H1 (cell line): ENCODE measurements at regions not wholly inside any gene's neighbourhood (a gene's known extent, or its start where the extent isn't known, plus 50 kb on each side); places are given as distances from the start of the nearest gene placed in this dataset.

Experiments
- CTCF ChIA-PET: fragments of 300-600 bp; sonication (Branson Sonifier 250); formaldehyde crosslinking; loops from one replicate; lab custom pipeline; 2021; ENCODE audit not compliant: partially characterized antibody; lab: Charles Lee
- POLR2A ChIA-PET: fragments of 300-600 bp; sonication (Branson Sonifier 250); formaldehyde crosslinking; loops from one replicate; lab custom pipeline; 2021; ENCODE audit warnings: inconsistent platforms; ENCODE audit not compliant: partially characterized antibody; lab: Charles Lee
- DNase-seq, 2 experiments: peaks; one replicate each; pipeline versions ENCODE4 v3.0.0 to v3.0.0-alpha.2; 2010 to 2022; ENCODE audit warnings: low spot score in 2 of 2, low read depth in 1 of 2, mixed read lengths in 1 of 2
- FAIRE-seq: peaks from 2 replicates; lab custom pipeline; 2011; peaks lifted over from hg19 to GRCh38; lab: Jason Lieb, UNC
- H2AFZ ChIP-seq: 2 replicates; pipeline ENCODE4 v1.8.1; 2012; ENCODE audit warnings: low read length, inconsistent platforms
- H2AK5ac ChIP-seq: 2 replicates; pipeline ENCODE4 v1.6.1; 2013; ENCODE audit warnings: low read depth, low read length
- H2BK120ac ChIP-seq: replicated peaks from 2 replicates; pipeline ENCODE3; 2013; ENCODE audit warnings: low read depth, low read length, inconsistent platforms
- H2BK12ac ChIP-seq: 2 replicates; pipeline ENCODE4 v1.6.1; 2013; ENCODE audit warnings: low read depth, low read length
- H2BK15ac ChIP-seq: 2 replicates; pipeline ENCODE4 v1.6.1; 2013; ENCODE audit warnings: low read length
- H2BK20ac ChIP-seq: 2 replicates; pipeline ENCODE4 v1.6.1; 2013; ENCODE audit warnings: low read length
- H2BK5ac ChIP-seq: 2 replicates; pipeline ENCODE4 v1.6.1; 2013; ENCODE audit warnings: low read depth, low read length
- H3K14ac ChIP-seq: 2 replicates; pipeline ENCODE4 v1.6.1; 2013; ENCODE audit warnings: inconsistent platforms; ENCODE audit not compliant: insufficient read length
- H3K18ac ChIP-seq: 2 replicates; pipeline ENCODE4 v1.6.1; 2013; ENCODE audit warnings: low read length; ENCODE audit errors: extremely low read depth
- H3K23ac ChIP-seq: 2 replicates; pipeline ENCODE4 v1.6.1; 2013; ENCODE audit warnings: inconsistent platforms; ENCODE audit not compliant: insufficient read length
- H3K23me2 ChIP-seq: 2 replicates; pipeline ENCODE4 v1.6.1; 2013; ENCODE audit warnings: low read depth, low read length
- H3K27ac ChIP-seq: 2 replicates; pipeline ENCODE4 v1.6.1; 2011; ENCODE audit warnings: low read depth, low read length, inconsistent platforms
- H3K27me3 ChIP-seq, 4 experiments: replicated peaks in 1 of 4; 1 replicate in 1 of 4; 2 replicates in 3 of 4; pipeline versions ENCODE4 v1.6.1 to v1.8.1; 2011 to 2013; ENCODE audit warnings: low read length in 3 of 4, mild to moderate bottlenecking in 3 of 4, inconsistent platforms in 2 of 4, mixed read lengths in 2 of 4, moderate library complexity in 1 of 4; ENCODE audit not compliant: control insufficient read depth in 3 of 4, insufficient read depth in 3 of 4; ENCODE audit errors: extremely low read depth in 1 of 4
- H3K36me3 ChIP-seq, 4 experiments: 2 replicates each; pipeline versions ENCODE4 v1.6.1 to v1.8.1; 2011 to 2013; ENCODE audit warnings: mild to moderate bottlenecking in 4 of 4, low read length in 3 of 4, moderate library complexity in 2 of 4, control low read depth in 1 of 4, inconsistent platforms in 1 of 4; ENCODE audit not compliant: insufficient read depth in 4 of 4, control insufficient read depth in 2 of 4
- H3K4ac ChIP-seq: replicated peaks from 2 replicates; pipeline ENCODE3; 2013; ENCODE audit warnings: low read length, low read depth, mixed read lengths, inconsistent platforms; ENCODE audit not compliant: insufficient read length
- H3K4me1 ChIP-seq, 4 experiments: replicated peaks in 1 of 4; 1 replicate in 1 of 4; 2 replicates in 3 of 4; pipeline versions ENCODE4 v1.6.1 to v1.8.1; 2011 to 2013; ENCODE audit warnings: low read length in 3 of 4, inconsistent platforms in 2 of 4, mixed read lengths in 1 of 4; ENCODE audit not compliant: insufficient read depth in 4 of 4, control insufficient read depth in 3 of 4
- H3K4me2 ChIP-seq, 2 experiments: 2 replicates each; pipeline versions ENCODE4 v1.6.1 to v1.8.1; 2011 to 2013; ENCODE audit warnings: low read depth in 2 of 2, low read length in 2 of 2, control low read depth in 1 of 2, inconsistent platforms in 1 of 2, mild to moderate bottlenecking in 1 of 2; ENCODE audit not compliant: insufficient read depth in 1 of 2
- H3K4me3 ChIP-seq, 4 experiments: fragments of 200-600, 300-600 bp in 1 of 4; sonication (generic), shearing (Covaris generic), sonication (Bioruptor Twin) in 1 of 4; 2 replicates each; pipeline versions ENCODE4 v1.5.1 to v1.8.1; 2011 to 2016; ENCODE audit warnings: low read length in 4 of 4, low read depth in 3 of 4, control low read depth in 2 of 4, inconsistent platforms in 2 of 4, mild to moderate bottlenecking in 2 of 4, mixed read lengths in 1 of 4, moderate library complexity in 1 of 4; ENCODE audit not compliant: insufficient read depth in 2 of 4; ENCODE audit errors: extremely low read depth in 1 of 4
- H3K56ac ChIP-seq: replicated peaks from 2 replicates; pipeline ENCODE3; 2013; ENCODE audit warnings: low read depth, mild to moderate bottlenecking, mixed read lengths, low read length, inconsistent platforms; ENCODE audit not compliant: insufficient read length
- H3K79me1 ChIP-seq: 2 replicates; pipeline ENCODE4 v1.6.1; 2013; ENCODE audit warnings: low read depth, low read length, control low read depth
- H3K79me2 ChIP-seq, 2 experiments: 2 replicates each; pipeline versions ENCODE4 v1.6.1 to v1.8.1; 2012 to 2013; ENCODE audit warnings: low read length in 2 of 2, mild to moderate bottlenecking in 2 of 2, inconsistent platforms in 1 of 2; ENCODE audit not compliant: insufficient read depth in 2 of 2, control insufficient read depth in 1 of 2
- H3K9ac ChIP-seq, 4 experiments: replicated peaks in 1 of 4; 1 replicate in 1 of 4; 2 replicates in 3 of 4; pipeline versions ENCODE4 v1.6.1 to v1.8.1; 2011 to 2013; ENCODE audit warnings: low read depth in 3 of 4, low read length in 3 of 4, control low read depth in 2 of 4, mild to moderate bottlenecking in 2 of 4, moderate library complexity in 2 of 4, inconsistent platforms in 1 of 4; ENCODE audit errors: extremely low read depth in 1 of 4
- H3K9me3 ChIP-seq, 2 experiments: 2 replicates each; pipeline versions ENCODE4 v1.6.1 to v1.8.1; 2012 to 2013; ENCODE audit warnings: mild to moderate bottlenecking in 2 of 2, moderate library complexity in 2 of 2, control low read depth in 1 of 2, inconsistent platforms in 1 of 2, low read depth in 1 of 2, low read length in 1 of 2, mixed read lengths in 1 of 2; ENCODE audit not compliant: insufficient read depth in 2 of 2
- H4K20me1 ChIP-seq, 2 experiments: replicated peaks in 1 of 2; 2 replicates each; pipeline versions ENCODE3 to v1.8.1; 2011 to 2013; ENCODE audit warnings: inconsistent platforms in 2 of 2, low read length in 2 of 2, mild to moderate bottlenecking in 1 of 2; ENCODE audit not compliant: insufficient read depth in 2 of 2, control insufficient read depth in 1 of 2
- H4K5ac ChIP-seq: 2 replicates; pipeline ENCODE4 v1.6.1; 2013; ENCODE audit warnings: low read length, low read depth, mixed read lengths, inconsistent platforms; ENCODE audit not compliant: insufficient read length
- H4K8ac ChIP-seq: 2 replicates; pipeline ENCODE4 v1.8.0; 2013; ENCODE audit warnings: mild to moderate bottlenecking, moderate library complexity, low read length, inconsistent platforms; ENCODE audit not compliant: insufficient read depth; ENCODE audit errors: extremely low read depth
- H4K91ac ChIP-seq: replicated peaks from 2 replicates; pipeline ENCODE3; 2013; ENCODE audit warnings: low read length, mixed read lengths, inconsistent platforms; ENCODE audit not compliant: insufficient read length
- ASH2L ChIP-seq: fragments of 200-600, 300-600 bp; sonication (generic); IDR thresholded peaks from one replicate; pipeline ENCODE4 v1.7.1; 2017; ENCODE audit warnings: low read length
- BACH1 ChIP-seq: IDR thresholded peaks from 2 replicates; pipeline ENCODE4 v1.6.1; 2012; ENCODE audit warnings: low read length, improper control_type of control experiment
- CBX5 ChIP-seq: fragments of 300-800, 300-1000 bp; sonication (generic); IDR thresholded peaks from 2 replicates; pipeline ENCODE4 v1.7.1; 2016; ENCODE audit warnings: antibody characterized with exemption, low read length, low read depth
- CTCF ChIP-seq, 3 experiments: IDR thresholded peaks; 1 replicate in 2 of 3; 2 replicates in 1 of 3; pipeline versions ENCODE4 v1.5.1 to v1.6.1; 2011; ENCODE audit warnings: low read length in 3 of 3, mild to moderate bottlenecking in 3 of 3, inconsistent platforms in 2 of 3, low read depth in 1 of 3, moderate library complexity in 1 of 3; ENCODE audit not compliant: insufficient read depth in 1 of 3; ENCODE audit errors: control extremely low read depth in 1 of 3
- MAFK ChIP-seq: IDR thresholded peaks from 2 replicates; pipeline ENCODE4 v1.6.1; 2012; ENCODE audit warnings: low read depth, mild to moderate bottlenecking, improper control_type of control experiment, low read length
- RAD21 ChIP-seq, 2 experiments: IDR thresholded peaks in 1 of 2; conservative IDR thresholded peaks in 1 of 2; 2 replicates each; pipeline ENCODE4 v1.6.1; 2011; ENCODE audit warnings: low read depth in 2 of 2, low read length in 2 of 2, improper control_type of control experiment in 1 of 2, inconsistent platforms in 1 of 2, mild to moderate bottlenecking in 1 of 2, moderate library complexity in 1 of 2
- SIN3A ChIP-seq, 2 experiments: IDR thresholded peaks in 1 of 2; conservative IDR thresholded peaks in 1 of 2; 2 replicates each; pipeline ENCODE4 v1.6.1; 2011 to 2012; ENCODE audit warnings: low read length in 2 of 2, improper control_type of control experiment in 1 of 2, low read depth in 1 of 2, mild to moderate bottlenecking in 1 of 2
- SIRT6 ChIP-seq: IDR thresholded peaks from one replicate; pipeline ENCODE4 v1.7.1; 2012; ENCODE audit warnings: low read length, inconsistent platforms
- SP1 ChIP-seq: IDR thresholded peaks from 2 replicates; pipeline ENCODE4 v1.6.1; 2011; ENCODE audit warnings: low read depth, low read length
- YY1 ChIP-seq: IDR thresholded peaks from 2 replicates; pipeline ENCODE4 v1.6.1; 2011; ENCODE audit warnings: low read depth, mild to moderate bottlenecking, low read length
- WGBS, 2 experiments: shearing (Covaris generic) in 1 of 2; methylation state at CpG; one replicate each; pipeline versions ENCODE4 v1.1.6 to v1.1.7; 2013 to 2015; ENCODE audit warnings: low lambda C conversion rate in 2 of 2, mixed read lengths in 2 of 2, inconsistent platforms in 1 of 2, low coverage in 1 of 2, missing lambda C conversion rate in 1 of 2; ENCODE audit not compliant: insufficient replicate concordance in 2 of 2, insufficient coverage in 1 of 2, insufficient read length in 1 of 2; ENCODE audit errors: extremely low coverage in 1 of 2, missing lambda C conversion rate in 1 of 2; 5-methylcytosine and 5-hydroxymethylcytosine counted together

GRCh38 chr4:86497980-86498862, 95.9 kb upstream of the PTPN13 start:
- POLR2A ChIA-PET = no interaction called here
- Histone ChIP-seq H3K18ac (no peak overlapping the region), H3K56ac (no peak overlapping the region), H2AFZ (peak overlapping the region; percentile 45; the same call in 1 of the 2 replicates), H3K4me1 (peaks cover 0 to 11% (median 1%) of the 10 kb centered on the region in 4 experiments; a peak in 2 of 7 replicates), H3K79me2 (no peaks in the 10 kb centered on the region), H4K20me1 (no peaks in the 10 kb centered on the region), H2BK5ac (no peak overlapping the region), H4K91ac (no peak overlapping the region), H3K9me3 (no peaks in the 10 kb centered on the region), H4K5ac (no peak overlapping the region), H2BK15ac (no peak overlapping the region), H2BK12ac (no peak overlapping the region), H2BK20ac (no peak overlapping the region), H3K27ac (no peak overlapping the region), H2AK5ac (no peak overlapping the region), H3K14ac (no peak overlapping the region), H3K4me2 (no peak overlapping the region), H3K23ac (no peak overlapping the region), H3K9ac (no peak overlapping the region), H3K4ac (no peak overlapping the region), H3K36me3 (no peaks in the 10 kb centered on the region), H3K79me1 (no peaks in the 10 kb centered on the region), H3K4me3 (no peak overlapping the region), H4K8ac (no peak overlapping the region), H2BK120ac (no peak overlapping the region), H3K27me3 (no peaks in the 10 kb centered on the region), H3K23me2 (no peaks in the 10 kb centered on the region)
- peak; percentile 96 for FAIRE-seq
- CTCF ChIA-PET = interaction anchor here (0.6 to 6.7 kb wide), 62 partner anchors 9 to 453 kb away, joined by 3 to 68 read pairs (median 4); partner anchors contain the start of genes C4orf36 and PTPN13
- 44% methylated on average over 5 of the region's 5 CpGs; no CpG with 5 or more reads in 1 of the 2 experiments for whole genome bisulfite sequencing, 2 experiments
- no peak for DNase-seq
- TF ChIP-seq RAD21 (IDR thresholded peaks at IDR 0.05 in 1 of 2, conservative IDR thresholded peaks at IDR 0.05 in 1 of 2; ENCODE audit: low read depth in 2 of 2, low read length in 2 of 2) (peak; percentile 88 to 90), CTCF (IDR thresholded peaks at IDR 0.05; ENCODE audit: control extremely low read depth in 1 of 3, insufficient read depth in 1 of 3, low read depth in 1 of 3, low read length in 3 of 3) (peak in 2 of 3 experiments; percentile 70 to 89; a peak in 3 of 4 replicates), SP1 (no peak), SIN3A (conservative IDR thresholded peaks at IDR 0.05 in 1 of 2, IDR thresholded peaks at IDR 0.05 in 1 of 2; ENCODE audit: low read depth in 1 of 2, low read length in 2 of 2) (no peak), CBX5 (no peak), MAFK (peak; percentile 38; the same call in 1 of the 2 replicates), BACH1 (no peak), SIRT6 (no peak), YY1 (no peak), ASH2L (no peak)
